ENCODE measurements at regions not wholly inside any gene's neighbourhood (a gene's known extent, or its start where the extent isn't known, plus 50 kb on each side); places are given as distances from the start of the nearest gene placed in this dataset.
"Not testable (repeated sequence)": the region's sequence is repeated elsewhere in the genome, so short reads cannot be mapped to it uniquely, and the experiment has no call there.

DNA sequence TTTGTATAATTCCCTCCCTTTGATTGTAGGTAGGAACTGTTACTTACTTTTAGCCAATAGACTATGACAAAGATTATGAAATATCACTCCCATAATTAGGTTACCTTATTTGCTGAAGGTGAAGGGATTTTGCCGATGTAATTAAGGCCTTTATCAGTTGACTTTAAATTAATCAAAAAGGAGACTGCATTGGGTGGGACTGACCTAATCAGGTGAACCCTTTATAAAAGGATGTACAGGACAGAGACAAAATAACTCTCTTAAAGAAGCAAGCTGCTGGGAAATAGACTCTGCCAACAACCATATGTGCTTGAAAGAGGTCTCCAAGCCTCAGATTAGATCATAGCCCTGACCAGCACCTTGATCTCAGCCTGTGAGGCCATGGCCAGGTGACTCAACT is 167.6 kb downstream of the SOX3 start:
- no peak for DNase-seq (ENCODE audit: low read depth)

DNA sequence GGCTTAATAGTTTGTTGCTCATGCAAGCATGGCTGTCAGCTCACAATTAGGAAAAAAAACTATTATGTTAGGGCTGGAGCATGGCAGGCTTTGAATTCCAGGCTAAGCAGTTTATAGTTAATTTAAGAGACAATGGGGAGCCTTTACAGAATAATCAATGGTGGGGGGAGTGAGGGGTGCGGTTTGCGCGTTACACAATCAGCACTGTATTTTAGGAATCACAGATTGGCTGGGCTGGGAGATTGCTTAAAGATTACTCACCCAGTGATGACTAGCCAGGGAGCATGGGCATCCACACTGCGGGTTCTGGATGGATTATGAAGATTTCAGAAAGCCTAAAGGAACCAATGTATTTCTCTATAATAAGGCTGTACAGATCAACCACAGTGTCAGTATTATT is 186.6 kb downstream of the SOX3 start:
- no peak for DNase-seq (ENCODE audit: low read depth)

- no peak for DNase-seq (ENCODE audit: low read depth)
Observed at GRCh38 chrX:140317462-140317861, 187.4 kb downstream of the SOX3 start.

DNA sequence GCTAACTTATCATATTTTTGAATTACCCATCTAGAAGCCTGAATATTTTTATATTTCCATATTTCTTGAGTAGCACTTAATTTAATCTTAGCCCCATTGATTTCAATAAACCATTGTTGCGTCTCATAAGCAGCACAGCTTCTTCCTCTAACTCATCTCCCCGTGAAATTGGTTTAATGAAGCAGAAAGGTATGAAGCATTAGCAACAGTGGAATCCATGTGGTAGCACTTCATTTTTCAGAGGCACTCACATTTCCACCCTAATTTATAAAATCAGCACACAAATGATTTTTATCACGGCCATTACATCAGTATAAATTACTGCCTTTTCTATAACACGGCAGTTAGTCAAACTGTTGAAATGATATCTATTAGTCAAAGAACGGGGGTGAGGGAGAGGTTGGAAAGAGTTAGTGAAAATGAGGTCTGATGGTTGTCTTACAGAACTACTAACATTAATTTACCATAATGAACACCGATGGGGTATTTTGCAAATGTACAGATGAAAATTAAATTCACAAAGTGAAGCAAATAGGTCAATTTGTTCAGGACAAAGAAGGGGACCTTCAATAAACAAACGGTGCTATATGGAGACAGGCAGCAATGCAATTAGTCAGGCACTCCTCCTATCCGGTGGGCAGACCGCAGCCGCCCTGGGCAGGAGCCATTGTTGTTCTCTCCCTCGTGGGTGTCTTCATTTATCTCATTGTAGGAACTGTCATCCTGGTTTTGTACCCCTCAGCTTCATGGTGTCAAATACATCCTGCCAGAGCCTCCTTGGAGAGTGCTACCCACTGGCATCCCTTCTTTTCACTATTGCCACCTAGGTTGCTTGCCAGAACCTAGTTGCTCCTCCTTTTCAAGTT is 205.7 kb downstream of the SOX3 start:
- DNase-seq (ENCODE audit: low read depth) = no peak

- DNase-seq (ENCODE audit: low read depth) = no peak
Observed at GRCh38 chrX:140297273-140297672, 207.6 kb downstream of the SOX3 start.

GRCh38 chrX:140292961-140293360 is 211.9 kb downstream of the SOX3 start:
- DNase-seq (ENCODE audit: low read depth) = no peak

GRCh38 chrX:140292188-140292587 is 212.7 kb downstream of the SOX3 start:
- no peak for DNase-seq (ENCODE audit: low read depth)

DNA sequence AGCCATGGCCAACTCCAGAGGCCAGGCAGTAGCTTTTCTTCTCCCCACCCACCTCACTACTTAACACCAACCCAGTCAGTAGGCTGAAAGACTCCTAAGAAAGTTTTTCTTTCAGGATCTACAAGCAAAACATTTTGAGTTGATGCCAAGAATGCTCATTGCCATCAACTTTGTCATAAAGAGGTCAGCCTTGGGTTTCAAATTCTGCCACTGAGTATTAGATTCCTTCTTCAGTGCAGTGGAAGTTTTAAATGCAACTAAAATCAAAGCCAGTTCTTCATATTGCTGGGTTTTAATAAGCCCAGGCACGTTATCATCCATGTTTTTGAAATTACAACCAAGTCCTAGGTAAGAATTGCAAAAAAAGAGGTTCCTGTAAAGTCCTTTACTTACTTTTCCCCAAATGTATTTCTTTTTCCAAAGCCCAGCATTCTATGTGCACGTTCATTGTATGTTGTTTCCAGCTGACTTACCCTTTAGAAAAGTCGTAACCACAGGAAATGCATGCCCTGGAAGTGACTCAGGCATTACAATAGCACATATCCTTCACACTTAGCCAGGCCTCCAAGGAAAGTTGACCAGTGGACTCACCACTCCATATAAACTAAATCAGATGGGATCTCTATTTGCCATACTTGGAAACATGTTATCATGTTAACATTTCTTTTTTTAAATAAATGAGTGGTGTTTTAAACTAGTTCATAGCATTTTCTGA is 229.9 kb downstream of the SOX3 start:
- no peak for DNase-seq (ENCODE audit: low read depth)

GRCh38 chrX:140273921-140274320 is 230.9 kb downstream of the SOX3 start:
- no peak for DNase-seq (ENCODE audit: low read depth)

DNA sequence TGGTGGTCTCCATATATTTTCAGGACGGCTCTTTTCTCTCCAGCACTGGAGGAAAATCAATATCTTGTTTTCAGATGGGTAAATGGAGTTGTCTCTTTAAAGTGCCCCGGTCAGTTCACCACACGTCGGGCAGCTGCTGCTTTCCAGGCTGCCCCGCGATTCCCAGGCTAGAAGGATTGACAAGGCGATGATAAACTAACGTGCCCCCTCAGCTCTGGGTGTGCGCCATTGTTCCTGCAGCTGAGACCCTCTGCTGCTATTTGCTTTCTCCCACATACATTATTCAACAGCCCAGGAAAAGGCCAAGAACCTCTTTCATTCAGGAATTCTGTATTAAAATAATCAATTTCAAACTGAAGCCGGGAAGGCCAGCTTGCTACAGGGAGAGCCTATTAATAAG is 254.5 kb downstream of the SOX3 start:
- DNase-seq (ENCODE audit: low read depth) = no peak

DNA sequence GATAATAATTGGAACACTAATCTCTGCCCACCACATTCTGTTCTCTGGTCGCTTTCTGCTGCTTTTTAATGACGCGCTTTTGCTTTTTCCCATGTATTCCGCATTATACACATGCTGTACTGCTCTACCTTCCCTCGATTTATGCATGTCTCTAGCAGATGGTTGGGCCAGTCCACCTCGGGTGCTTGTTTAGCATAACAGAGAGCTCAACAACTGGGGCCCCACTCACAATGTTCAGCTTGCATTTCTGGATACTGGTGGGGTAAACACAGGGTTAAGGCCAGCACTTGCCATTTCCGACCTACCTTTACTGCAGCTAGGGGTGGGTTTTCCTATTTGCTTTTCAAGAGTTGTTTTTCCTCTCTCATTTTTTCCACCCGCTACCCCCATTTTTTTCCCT is 255.8 kb downstream of the SOX3 start:
- no peak for DNase-seq (ENCODE audit: low read depth)

- no peak for DNase-seq (ENCODE audit: low read depth)
Observed at GRCh38 chrX:140229191-140229590, 263.9 kb upstream of the CXorf66 start.

DNA sequence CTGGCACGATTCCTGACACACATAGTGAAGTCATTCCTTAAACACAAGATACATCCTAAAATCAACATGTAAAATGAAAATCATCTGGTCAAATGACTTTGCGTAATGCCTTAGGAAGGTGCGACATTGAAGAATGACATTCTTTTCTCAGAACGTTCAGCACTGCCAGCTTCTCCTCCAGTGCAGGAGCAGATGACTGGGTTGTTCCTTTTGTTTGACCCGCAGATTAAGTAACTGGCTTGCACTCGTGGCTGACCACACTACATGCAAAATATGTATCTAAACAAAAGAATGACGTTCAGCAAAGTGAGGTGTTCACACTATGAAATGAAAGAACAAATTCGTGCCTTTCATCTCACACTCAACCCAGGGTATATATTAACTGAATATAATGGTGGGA is 260.7 kb upstream of the CXorf66 start:
- DNase-seq (ENCODE audit: low read depth) = not testable (repeated sequence)

DNA sequence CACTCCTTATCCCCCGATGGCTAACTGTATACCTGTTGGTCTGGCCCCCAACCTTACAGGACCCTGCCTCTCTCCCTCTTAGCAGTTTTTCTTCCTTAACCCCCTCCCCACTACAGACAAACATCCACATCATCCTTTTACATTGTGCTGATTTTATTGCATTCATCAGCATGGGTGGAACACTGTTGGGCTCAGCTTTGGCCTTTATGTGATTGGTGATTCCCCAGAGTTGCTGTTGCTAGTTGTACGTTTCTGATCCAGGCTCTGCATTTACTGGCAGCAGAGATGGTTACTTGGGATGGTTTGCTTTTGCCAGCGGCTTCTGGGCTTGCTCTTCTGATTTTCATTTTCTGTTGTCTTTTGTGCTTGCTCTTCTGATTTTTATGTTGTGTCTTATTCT is 250.6 kb upstream of the CXorf66 start:
- not testable (repeated sequence) for DNase-seq (ENCODE audit: low read depth)

DNA sequence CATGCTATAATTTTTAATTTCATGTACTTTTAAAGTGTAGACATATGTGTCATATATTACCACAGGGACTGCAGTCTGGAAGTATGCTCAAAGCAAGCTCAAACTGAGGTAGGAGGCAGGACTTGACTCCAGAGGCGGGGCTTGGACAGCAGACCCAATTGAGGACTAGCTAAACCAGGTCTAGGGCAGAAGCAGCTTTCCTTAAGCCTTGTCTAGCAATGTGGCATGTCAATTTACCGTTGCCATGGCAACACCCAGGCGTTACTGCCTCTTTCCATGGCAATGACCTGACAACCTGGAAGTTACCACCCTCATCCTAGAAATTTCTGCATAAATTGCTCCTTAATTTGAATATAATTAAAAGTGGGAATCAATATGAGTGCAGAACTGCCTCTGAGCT is 249.2 kb upstream of the CXorf66 start:
- DNase-seq (ENCODE audit: low read depth) = not testable (repeated sequence)

DNA sequence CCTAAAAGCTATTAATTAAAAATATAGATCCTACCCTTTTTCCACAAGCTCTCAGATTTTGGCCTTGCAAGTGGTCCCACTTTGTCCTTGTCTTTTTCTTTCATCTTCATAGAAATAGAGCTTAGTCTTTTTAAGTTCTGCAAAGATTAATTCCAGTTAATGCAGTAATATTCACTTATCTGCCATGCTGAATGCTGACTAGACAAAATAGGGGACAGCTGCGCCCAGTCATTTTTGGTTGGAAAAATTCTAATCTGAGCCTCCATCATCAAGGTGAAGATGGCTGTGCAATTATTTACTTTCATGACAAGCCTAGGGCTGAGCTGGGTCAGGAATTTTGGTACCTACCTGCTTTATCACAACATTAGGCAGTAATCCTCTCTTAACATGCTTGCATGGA is 241.3 kb upstream of the CXorf66 start:
- DNase-seq (ENCODE audit: low read depth) = no peak

GRCh38 chrX:140190441-140191108 is 225.3 kb upstream of the CXorf66 start:
- no peak for DNase-seq (ENCODE audit: low read depth)

DNA sequence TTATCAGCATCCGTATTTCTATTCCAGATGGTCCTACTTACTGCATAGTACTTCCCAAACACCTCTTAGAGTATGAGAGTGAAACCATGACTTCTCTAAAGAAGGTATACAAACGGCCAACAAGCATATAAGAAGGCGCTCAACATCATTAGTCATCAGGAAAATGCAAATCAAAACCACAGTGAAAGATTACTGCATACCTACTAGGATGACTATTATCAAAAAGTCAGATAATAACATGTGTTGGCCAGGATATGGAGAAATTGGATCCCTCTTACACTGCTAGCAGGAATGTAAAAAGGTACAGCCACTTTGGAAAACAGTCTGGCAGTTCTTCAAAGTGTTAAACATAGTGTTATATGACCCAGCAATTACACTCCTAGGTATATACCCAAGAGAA is 215.3 kb upstream of the CXorf66 start:
- DNase-seq (ENCODE audit: low read depth) = no peak

- no peak for DNase-seq (ENCODE audit: low read depth)
Observed at GRCh38 chrX:140177821-140178220, 212.5 kb upstream of the CXorf66 start.

GRCh38 chrX:140172401-140172800 is 207.1 kb upstream of the CXorf66 start:
- DNase-seq (ENCODE audit: low read depth) = no peak

- no peak for DNase-seq (ENCODE audit: low read depth)
Observed at GRCh38 chrX:140167551-140167950, 202.2 kb upstream of the CXorf66 start.

- no peak for DNase-seq (ENCODE audit: low read depth)
Observed at GRCh38 chrX:140165849-140166248, 200.5 kb upstream of the CXorf66 start.

GRCh38 chrX:140164391-140164790 is 199.1 kb upstream of the CXorf66 start:
- DNase-seq (ENCODE audit: low read depth) = no peak
